HG02884 (cell line): ENCODE measurements at regions not wholly inside any gene's neighbourhood (a gene's known extent, or its start where the extent isn't known, plus 50 kb on each side); places are given as distances from the start of the nearest gene placed in this dataset.

Experiments used
- ATAC-seq: cut with Tn5 transposase; IDR thresholded peaks from one replicate; pipeline ENCODE4 v1.9.1; 2021; ENCODE audit warnings: mild to moderate bottlenecking, moderate library complexity; ENCODE audit not compliant: unreplicated experiment

DNA sequence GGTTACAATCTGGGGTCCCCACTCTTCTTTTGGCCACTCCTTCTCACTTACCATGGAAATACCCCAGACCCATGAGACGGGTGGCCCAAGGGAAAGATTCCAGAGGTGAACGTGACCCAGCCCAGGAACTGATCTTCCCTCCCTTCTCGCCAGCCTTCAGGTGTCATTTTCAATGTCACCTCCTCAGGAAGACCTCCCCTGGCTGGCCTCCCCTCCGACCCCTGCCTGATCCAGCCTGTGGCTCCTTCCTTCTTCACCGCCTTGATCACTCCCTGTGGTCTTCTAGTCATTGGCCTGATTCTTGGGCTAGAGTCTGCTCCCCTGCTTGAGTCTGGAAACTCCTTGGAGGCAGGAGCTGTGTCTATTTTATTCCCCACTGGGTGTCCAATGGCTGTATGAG, 146.1 kb downstream of the SMAD6 start:
- no peak for ATAC-seq

DNA sequence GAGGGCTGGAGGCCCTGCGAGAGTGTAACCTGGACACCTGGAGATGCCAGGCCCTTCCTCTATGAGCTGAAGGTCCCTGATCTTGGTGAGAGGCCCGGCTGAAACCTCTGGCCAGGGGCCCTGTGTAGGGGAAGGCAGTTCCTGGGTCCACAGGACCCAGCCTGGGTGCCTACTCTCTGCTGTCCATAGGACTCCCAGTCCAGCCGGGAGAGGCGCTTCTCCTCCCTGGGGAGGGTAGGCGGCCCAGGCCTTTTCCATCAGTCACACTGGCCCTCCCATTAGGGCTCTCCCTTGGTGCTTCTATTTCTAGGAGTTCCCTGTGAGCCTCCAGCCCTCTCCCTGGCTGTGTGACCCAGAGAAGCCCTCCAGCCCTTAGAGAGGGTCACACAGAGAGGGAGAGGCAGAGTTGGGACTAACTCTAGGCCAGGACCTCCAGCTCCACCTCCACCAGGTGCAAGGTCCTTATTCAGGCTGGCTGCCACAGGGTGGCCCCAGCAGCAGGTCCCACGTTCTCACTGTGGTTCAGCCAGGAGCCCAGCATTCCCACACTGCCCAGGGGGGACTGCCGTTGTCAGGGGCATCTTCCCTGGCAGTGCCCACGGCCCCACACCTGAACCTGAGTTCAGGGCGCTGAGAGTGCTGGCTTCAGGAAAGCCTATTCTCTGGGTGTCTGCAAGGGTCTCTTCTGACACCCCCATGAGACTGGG, 146.8 kb downstream of the SMAD6 start:
- ATAC-seq: no peak

DNA sequence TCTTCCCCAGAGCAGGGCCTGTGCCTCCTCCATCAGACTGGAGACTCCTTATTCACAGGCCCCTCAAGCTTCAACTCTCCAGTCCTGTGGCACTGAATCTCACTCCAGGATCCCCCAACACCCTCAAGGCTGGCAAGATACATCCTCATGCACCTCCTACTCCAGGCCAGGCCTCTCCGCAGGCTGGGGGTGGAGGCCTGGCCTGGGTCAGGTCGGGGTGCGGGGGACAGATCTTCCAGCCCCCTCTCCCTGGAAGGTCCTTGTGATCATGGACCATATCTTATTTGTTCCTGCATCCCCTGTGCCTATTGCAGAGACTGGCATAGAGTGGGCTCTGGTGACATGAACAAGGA, 147.3 kb downstream of the SMAD6 start:
- ATAC-seq: no peak

DNA sequence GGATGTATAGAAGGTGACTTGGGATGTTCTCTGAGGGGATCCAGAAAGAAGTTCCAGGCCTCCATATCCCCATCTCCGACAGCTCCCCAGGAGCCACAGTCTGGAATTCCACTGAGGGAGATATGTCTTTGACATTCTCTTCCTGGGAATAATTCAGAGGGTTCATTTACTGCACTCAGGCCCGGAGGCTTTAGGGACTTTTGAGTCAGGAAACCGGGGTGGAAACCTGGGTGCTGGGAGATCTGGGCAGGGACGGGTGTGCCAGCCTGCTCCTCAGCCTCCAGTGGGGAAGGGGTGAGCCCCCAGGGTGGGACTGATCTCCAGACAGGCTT, 147.7 kb downstream of the SMAD6 start:
- no peak for ATAC-seq

DNA sequence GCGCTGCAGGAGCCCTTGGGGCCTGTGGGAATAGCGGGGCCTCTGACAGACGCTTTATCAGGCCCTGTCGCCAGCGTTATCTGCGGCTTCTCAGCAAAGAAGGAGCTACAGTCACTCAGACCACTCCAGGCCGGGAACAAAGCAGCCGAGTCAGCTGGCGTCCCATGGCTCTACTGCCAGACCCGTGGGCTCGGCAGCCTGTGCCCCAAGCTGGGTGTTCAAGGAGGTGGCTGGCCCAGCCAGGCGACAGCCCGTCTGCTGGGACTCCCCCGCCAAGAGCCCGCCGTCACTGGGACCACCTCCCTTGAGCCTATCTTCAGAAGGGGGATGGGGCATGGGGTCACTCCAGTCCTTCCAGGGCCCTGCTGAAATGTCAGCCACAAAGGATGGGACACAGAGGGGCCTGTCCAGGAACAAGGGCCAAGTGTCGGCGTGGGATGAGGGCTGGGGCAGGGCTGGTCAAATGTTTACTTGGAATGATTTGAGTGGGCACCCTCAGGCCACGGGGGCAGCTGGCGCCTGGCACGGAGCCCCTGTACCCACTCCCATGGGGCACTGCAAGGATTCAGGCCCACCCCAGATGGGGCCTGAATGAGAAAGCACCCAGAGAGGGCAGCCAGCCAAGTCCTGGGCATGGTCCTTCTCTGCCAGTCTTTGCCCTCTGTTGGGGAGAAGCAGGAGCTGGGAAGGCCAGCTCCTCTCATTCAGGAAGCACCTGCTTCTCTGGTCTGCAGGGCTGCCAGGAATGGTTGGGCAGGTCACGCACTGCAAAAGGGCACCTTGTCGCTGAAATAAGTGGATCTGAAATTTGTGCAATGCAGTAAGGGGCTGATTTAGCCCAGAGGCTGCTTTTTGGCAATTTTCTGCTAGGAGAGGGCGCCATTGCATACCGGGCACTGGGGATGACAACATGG, 148.3 kb downstream of the SMAD6 start:
- ATAC-seq: no peak

DNA sequence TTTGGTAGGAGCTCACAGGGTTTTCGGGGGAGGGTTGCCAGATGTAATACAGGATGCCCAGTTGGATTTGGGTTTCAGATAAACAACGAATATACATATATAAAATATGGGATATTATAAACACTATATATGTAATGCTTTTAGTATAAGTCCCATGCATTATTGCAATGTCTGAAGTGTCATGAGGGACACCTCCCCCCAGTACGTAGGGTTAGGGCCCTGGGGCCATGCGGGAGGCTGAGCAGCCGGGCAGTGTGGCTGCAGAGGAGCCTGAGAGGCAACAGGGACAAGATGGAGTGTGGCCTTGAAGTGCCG, 148.9 kb downstream of the SMAD6 start:
- ATAC-seq: no peak

DNA sequence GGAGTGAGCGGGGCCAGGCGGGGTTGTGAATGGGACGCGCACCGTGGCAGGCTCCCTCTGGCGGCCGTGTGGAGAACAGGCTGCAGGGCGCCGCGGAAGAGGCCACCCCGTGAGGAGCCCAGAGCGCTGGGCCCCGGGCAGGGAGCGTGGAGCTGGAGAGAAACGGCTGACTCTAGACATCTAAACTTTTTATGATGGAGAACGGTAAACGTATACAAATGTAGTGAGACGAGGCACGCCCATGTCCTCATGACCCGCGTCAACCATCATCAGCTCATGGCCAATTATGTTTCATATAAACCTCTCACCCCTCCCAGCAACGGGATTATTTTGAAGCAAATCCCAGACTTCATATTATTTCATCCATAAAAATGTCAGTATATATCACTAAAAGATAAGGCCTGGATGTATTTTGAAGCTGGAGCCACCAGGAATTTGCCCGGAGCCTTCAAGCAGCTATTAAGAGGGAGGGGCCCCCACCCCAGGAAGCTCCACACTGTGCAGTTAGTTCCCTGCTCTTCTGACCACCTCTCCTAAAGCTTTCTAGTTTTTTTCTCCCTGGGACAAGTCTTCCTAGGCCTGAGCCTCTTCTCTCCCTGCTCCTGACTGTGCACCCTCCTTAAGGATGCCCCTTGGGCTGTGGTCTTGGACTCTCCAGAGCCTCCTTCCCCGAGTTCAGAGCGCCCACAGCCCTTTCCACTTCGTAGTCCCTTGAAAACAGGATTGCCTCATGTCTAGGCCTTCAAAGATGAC, 149.5 kb downstream of the SMAD6 start:
- no peak for ATAC-seq

DNA sequence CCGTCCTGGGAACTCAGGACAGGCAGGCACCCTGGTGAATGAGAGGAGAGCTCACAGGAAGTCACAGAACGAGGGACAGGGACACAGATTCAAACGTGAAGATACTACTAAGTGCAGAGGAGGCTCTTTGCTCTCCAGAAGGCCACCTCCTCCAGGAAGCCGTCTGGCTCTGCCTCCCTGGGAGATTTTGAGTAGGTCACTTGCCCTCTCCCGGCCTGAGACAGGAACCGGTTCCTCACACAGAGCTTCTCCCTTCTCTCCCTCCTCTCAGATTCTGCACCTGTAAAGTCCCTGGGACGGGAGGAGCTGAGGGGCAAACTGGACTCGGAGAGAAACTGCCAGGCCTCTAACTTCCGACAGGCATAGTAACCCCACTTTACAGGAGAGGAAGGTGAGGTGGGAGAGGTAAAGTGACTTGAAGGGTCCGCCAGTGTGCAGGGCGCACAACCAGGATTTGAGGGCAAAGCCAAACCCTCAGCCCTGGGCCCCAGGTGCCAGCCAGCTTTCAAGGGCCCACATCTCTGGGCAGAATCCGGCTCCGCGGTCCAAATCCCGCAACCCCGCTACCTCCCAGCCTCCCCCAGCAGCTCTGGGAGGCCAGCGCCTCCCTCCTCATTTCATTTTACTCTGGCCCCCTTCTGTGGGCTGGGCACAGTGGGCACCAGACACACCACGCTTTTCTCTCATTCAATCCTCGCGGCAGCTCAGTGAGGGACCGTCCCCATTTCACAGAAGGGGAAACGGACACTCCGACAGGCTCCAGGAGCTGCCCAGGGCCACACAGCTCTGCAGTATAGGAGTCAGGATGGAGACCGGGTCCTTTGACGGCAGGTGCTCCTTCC, 150.2 kb downstream of the SMAD6 start:
- ATAC-seq: no peak

DNA sequence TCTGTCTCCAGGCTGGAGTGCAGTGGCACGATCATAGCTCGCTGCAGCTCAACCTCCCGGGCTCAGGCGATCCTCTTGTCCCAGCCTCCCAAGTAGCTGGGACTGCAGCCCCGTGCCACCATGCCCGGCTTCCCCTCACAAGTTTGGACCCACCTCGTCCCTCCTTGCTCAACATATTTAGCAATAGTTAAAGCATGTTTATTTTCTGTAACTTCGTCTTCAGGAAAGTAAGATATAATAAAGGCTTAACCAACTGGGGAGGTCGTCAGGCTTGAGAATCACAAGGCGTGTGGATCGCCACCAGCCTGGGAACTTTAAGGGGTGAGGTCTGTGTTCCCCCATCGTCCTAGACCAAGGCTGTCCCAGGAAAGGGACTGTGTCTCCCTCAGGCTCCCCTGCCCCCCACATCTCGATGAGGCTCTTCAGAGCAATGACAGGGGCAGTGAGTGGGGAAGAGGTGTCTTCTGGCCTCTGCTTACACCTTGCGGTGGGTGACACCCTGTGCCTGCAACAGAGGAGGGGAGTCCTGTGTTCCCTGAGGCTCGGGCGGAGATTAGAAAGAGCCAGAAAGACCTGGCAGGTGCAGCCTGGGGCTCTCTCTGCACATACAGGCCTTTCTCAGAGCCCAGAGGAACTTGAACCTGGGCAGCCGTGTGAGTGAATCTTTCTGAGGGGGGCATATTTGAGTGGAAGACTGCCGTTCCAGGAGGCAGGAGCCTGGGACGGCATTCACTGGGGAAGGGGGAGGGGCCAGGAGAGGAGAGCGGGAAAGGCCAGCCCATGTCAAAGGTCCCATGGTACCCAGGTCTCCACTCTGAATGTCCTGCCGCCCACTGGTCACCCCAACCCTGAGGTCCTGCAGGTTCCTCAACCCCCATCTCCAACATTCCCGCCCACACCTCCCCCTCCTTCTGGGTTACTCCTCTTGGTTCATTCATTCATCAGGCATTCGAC, 152.3 kb downstream of the SMAD6 start:
- no peak for ATAC-seq

DNA sequence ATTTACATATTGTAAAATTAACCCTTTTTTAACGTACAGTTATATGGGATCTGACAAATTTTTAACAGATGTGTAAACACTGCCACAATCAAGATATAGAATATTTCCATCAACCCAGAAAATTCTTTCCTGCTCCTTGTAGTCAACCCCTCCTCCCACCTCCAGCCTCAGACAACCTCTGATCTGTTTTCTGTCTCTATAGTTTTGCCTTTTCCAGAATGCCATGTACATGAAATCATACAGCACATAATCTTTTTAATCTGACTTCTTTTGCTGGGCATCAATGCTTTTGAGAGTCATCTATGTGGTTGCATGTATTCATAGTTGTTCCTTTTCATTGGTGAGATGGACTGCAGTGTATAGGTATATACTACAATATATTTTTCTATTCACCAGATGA, 153.0 kb downstream of the SMAD6 start:
- ATAC-seq: no peak

DNA sequence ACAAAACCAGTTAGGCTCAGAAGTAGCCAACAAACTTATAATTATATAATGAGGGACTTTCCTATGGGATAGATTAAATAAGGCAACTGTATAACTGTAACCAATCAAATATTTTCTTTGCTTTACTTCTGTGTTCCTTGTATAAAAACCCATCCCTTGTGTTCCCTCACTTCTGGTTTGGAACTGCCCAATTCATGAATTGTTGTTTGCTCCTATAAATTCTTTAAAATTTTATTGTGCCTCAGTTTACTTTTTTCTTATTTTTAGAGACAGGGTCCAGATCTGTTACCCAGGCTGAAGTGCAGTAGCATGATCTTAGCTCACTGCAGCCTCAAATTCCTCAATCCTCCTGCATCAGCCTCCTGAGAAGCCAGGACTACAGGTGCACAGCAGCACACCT, 155.7 kb downstream of the SMAD6 start:
- ATAC-seq: no peak

DNA sequence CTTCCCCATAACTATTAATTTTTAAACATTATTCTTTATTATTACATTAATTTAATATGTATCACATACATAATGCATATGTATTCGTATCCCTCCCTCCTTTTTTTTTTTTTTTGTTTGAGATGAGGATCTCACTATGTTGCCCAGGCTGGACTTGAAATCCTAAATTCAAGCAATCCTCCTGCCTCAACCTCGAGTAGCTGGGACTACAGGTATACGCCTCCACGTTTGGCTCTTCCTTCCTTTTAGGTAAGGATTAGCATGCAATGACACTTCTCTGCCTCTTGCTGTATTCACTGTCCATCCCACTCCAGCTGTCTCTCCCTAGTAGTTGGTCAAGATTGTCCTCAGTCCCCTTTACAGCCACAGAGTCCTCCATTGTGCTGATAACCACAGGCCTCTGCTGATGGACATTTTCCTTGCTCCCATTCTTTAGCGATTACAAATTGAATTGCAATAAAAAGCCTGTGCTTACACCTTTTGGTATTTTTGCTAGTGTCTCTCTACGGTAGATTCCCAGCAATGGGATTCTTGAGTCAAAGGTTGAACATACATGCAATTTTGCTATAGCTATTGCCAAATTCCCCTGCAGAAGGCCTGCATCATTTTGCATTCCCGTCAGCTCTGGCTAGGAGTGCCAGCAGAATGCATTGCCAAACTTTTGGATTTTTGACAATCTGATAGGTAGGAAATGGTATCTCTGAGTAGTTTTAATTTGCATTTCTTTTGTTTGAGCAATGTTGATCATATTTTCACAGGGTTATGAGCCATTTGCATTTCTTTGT, 156.6 kb downstream of the SMAD6 start:
- ATAC-seq: no peak

DNA sequence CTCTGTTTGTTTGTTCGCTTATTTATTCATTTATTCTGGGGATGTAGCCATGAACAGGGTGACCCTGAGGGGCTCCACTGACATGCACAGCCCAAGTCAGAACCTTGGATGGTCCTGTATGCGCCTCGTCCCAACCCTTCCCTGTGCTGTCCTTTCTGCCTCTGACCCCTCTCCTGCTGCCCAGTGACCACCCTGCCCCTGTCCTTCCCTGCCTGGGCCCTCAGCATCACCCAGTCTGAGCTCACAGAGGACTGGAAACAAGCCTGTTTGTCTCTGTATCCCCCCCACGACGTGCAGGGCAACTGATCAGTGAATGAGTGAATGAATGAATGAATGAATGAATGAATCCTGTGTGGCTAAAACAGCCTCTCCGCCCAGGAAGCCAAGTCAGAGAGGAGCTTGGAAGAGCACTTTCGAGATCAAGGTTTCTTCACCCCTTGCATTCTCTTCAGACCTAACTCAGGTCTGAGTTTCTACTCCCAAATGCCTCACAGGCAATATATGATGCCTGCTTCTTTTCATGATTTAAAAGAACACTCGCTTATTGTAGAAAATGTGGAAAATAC, 157.7 kb downstream of the SMAD6 start:
- ATAC-seq: no peak

DNA sequence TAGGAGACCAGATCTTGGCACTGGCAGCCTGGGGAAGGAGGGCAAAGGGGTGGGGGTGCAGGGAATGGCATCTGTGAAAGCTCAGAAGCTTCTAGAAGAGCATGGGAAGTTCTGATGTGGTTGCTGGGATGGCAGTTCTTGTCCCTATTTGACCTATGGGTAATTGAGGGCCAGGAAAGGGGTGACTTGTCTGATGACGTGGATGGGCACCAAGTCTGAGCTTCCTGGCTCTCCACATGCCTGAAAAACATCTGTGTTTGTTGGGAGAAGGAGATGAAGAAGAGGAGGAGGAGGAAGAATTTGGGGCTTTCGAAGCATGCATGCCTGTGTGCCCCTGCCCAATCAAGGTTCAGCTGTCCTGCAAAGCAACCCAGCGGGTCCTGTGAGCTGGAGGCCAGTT, 158.8 kb downstream of the SMAD6 start:
- no peak for ATAC-seq

DNA sequence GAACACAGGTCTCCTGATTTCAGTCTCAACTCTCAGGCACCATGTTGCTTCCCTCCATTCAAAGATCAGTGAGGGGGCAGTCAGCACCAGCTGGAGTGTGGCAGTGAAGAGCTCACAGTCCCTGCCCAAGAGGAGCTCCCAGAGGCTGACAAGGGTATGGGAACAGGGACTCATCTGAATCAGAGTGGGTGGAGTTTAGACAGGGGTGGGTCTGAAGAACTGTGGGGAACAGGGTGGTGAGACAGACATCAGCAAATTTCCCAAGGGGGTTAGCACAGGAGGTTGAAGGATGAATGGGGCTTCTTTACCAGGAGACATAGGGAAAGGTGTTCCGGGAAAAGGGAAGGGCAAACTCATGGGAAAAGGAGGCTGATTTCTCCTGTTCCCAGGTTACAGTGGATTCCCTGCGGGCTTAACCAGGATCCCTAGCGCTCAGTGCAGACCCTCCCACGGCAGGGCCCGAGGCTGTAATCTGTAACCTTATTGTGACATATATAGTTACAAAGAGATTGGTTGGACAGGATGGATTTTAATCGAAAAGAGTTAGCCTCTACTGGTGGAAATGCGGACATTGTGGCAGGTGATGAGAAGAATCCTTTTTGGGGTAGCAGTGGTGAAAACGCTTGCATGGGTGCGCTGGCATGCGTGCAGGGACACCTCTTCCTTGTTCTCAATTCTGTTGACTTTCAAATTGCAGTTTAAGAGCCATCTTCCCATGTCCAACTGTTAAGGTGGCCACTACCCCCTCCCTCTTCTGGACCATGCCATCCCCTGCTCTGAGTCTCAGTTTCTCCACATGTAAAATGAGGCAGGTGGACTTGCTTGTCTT, 160.3 kb downstream of the SMAD6 start:
- ATAC-seq: no peak

DNA sequence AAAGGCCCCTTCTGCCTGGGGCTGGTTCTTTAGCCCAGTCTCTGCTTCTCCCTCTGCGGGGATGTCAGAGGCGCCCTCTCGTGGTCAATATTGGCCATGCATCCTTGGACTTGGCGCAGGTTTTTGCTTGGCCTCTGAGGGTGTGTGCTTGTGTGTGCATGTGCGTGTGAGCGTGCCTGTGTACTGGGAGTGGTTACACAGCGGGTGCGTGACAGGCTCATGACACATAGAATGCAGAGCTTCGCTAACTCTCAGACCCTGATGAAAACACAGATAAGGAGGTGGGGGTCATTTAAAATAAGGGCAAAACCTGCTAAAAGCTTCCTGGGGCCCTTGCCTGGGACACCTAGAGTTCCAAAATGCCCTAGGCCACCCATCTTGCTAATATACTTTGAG, 160.9 kb downstream of the SMAD6 start:
- ATAC-seq: no peak

DNA sequence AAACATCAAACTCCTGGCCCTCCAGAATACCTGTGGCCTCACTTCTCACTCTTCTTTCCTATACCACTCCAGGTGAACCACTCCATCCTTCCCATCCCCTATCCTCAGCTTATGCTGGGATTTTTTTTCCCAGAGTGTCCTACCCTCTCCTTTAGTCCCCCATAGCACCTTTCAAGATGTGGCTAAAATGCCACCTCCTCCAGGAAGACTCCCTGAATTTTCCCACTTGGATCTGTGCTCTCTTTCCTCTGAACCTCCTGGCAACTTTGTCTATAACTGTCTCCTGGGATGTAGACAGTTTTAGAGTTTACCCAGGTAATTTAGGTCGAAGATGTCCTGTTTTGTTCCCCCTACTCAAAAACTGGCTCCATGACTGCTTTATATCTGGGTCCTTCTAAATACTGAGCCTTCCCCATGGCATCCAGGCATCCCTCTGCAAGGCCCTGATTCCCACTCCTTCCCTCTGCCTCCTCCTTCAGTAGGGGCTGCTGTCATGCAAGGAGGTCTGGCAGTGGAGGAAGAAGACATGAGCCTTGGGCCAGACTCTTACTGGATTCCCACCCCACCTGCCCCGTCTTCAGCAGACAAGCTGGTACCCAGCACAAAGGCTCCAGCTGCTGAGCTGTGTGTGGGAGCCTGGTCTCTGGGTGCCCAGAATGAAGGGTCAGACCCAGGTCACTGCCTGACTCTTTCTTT, 161.5 kb downstream of the SMAD6 start:
- ATAC-seq: no peak
